Osteoblast (primary cell): ENCODE measurements at regions not wholly inside any gene's neighbourhood (a gene's known extent, or its start where the extent isn't known, plus 50 kb on each side); places are given as distances from the start of the nearest gene placed in this dataset.

Source experiments
- DNase-seq: peaks from one replicate; pipeline ENCODE4 v3.0.0; 2011; ENCODE audit warnings: low spot score, mixed read lengths; ENCODE audit not compliant: insufficient read length; ENCODE audit errors: missing footprints
- H2AFZ ChIP-seq: 2 replicates; pipeline ENCODE4 v1.6.0; 2011; ENCODE audit warnings: mild to moderate bottlenecking, low read length
- H3K27ac ChIP-seq: 2 replicates; pipeline ENCODE4 v1.5.1; 2011; ENCODE audit warnings: mild to moderate bottlenecking, low read depth, low read length, moderate library complexity
- H3K27me3 ChIP-seq: 2 replicates; pipeline ENCODE4 v1.6.0; 2012; ENCODE audit warnings: mild to moderate bottlenecking, control low read depth, inconsistent platforms, low read length, moderate library complexity; ENCODE audit not compliant: insufficient read depth
- H3K36me3 ChIP-seq: 2 replicates; pipeline ENCODE4 v1.5.1; 2011; ENCODE audit warnings: mild to moderate bottlenecking, low read length, control low read depth, moderate library complexity; ENCODE audit not compliant: insufficient read depth
- H3K4me1 ChIP-seq: 2 replicates; pipeline ENCODE4 v1.5.1; 2011; ENCODE audit warnings: mild to moderate bottlenecking, low read length, control low read depth, moderate library complexity; ENCODE audit not compliant: insufficient read depth
- H3K4me2 ChIP-seq: 2 replicates; pipeline ENCODE4 v1.6.0; 2011; ENCODE audit warnings: mild to moderate bottlenecking, low read length; ENCODE audit not compliant: insufficient read depth
- H3K4me3 ChIP-seq: fragments of 200-600 bp; sonication (generic); 3 replicates; pipeline ENCODE4 v1.5.1; 2012; ENCODE audit warnings: mild to moderate bottlenecking, low read length, inconsistent platforms; ENCODE audit not compliant: insufficient read depth
- H3K79me2 ChIP-seq: 2 replicates; pipeline ENCODE4 v1.6.0; 2012; ENCODE audit warnings: mild to moderate bottlenecking, low read length, control low read depth, inconsistent platforms; ENCODE audit not compliant: insufficient read depth
- H3K9me3 ChIP-seq: 2 replicates; pipeline ENCODE4 v1.5.1; 2011; ENCODE audit warnings: low read depth, low read length, control low read depth
- H4K20me1 ChIP-seq: 2 replicates; pipeline ENCODE4 v1.6.0; 2012; ENCODE audit warnings: mild to moderate bottlenecking, low read length, control low read depth; ENCODE audit not compliant: insufficient read depth
- TF ChIP-seq, protein P1 (sequence below): IDR thresholded peaks from 2 replicates; pipeline ENCODE4 v1.5.1; 2011; ENCODE audit warnings: mild to moderate bottlenecking, low read depth, low read length, moderate library complexity; ENCODE audit errors: extremely low read depth

DNA sequence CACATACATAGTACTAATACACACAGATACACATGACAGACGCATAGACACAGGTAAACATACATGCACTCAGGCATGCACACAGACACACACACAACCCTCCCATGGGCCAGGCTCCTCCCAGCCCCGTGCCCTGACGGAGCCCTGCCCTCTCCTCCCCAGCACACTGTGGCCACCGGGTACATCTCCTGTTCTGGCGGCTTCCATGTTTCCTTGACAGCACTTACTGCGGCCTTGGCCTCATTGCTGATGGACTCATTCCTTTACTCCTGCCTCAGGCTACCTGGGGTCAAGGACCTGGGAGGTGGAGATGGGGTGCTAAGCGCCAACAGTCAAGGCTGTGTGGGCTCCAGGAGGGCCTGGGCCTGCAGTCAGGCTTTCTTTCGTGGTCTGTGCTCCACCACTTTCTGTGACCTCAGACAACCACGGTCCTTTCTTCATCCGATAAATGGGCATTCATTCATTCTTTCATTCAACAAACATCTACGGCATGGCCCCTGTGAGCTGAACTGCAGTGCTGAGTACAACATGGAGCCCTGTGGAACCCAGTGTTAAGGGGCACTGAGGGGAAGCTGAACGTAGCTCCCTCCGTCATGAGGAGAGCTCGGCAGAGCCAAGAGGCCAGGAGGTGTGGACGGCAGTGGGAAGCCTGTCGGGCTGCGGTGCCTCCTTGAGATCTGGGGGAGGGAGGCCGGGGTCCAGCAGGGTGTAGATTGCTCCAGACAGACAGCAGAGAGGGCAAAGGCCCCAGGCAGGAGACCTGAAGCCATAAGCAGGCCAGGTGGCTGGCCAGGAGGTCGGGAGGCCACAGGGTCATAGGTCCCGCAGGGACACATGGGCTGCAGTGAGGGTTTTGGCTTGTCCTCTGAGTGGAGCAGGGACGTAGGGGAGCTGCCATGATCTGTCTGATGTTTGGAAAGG lies 190.4 kb upstream of the HDAC4 start:
- Histone ChIP-seq H3K4me1 (no peaks in the 10 kb centered on the region), H3K4me3 (no peak overlapping the region), H3K9me3 (no peaks in the 10 kb centered on the region), H2AFZ (no peak overlapping the region), H4K20me1 (no peaks in the 10 kb centered on the region), H3K27me3 (no peaks in the 10 kb centered on the region), H3K79me2 (no peaks in the 10 kb centered on the region), H3K27ac (no peak overlapping the region), H3K4me2 (no peak overlapping the region), H3K36me3 (no peaks in the 10 kb centered on the region)
- TF ChIP-seq, protein P1, sequence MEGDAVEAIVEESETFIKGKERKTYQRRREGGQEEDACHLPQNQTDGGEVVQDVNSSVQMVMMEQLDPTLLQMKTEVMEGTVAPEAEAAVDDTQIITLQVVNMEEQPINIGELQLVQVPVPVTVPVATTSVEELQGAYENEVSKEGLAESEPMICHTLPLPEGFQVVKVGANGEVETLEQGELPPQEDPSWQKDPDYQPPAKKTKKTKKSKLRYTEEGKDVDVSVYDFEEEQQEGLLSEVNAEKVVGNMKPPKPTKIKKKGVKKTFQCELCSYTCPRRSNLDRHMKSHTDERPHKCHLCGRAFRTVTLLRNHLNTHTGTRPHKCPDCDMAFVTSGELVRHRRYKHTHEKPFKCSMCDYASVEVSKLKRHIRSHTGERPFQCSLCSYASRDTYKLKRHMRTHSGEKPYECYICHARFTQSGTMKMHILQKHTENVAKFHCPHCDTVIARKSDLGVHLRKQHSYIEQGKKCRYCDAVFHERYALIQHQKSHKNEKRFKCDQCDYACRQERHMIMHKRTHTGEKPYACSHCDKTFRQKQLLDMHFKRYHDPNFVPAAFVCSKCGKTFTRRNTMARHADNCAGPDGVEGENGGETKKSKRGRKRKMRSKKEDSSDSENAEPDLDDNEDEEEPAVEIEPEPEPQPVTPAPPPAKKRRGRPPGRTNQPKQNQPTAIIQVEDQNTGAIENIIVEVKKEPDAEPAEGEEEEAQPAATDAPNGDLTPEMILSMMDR: no peak
- no peak for DNase-seq

DNA sequence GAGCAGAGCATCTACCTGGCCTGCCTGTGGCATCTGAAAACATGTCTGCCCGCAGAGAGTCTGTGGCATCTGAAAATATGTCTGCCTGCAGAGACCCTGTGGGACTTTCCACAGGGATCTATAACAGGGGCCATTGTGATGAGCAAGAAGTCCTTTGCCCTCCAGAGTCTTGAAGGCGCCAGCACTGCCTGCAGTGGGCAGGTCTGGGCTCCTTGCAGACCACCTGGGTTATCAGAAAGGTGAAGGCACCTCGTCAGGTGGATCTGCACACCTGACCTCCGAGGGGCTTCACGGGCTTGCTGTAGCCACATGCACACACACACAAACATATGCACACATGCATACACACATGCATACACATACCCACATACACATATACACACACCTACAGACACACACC lies 189.5 kb upstream of the HDAC4 start:
- H3K27me3 ChIP-seq: no peaks in the 10 kb centered on the region
- no peaks in the 10 kb centered on the region for H4K20me1 ChIP-seq
- DNase-seq: no peak
- no peaks in the 10 kb centered on the region for H3K4me1 ChIP-seq
- TF ChIP-seq, protein P1: no peak
- no peak overlapping the region for H3K4me3 ChIP-seq
- no peak overlapping the region for H3K4me2 ChIP-seq
- no peak overlapping the region for H3K27ac ChIP-seq
- no peaks in the 10 kb centered on the region for H3K9me3 ChIP-seq
- no peaks in the 10 kb centered on the region for H3K79me2 ChIP-seq
- no peaks in the 10 kb centered on the region for H3K36me3 ChIP-seq
- no peak overlapping the region for H2AFZ ChIP-seq

DNA sequence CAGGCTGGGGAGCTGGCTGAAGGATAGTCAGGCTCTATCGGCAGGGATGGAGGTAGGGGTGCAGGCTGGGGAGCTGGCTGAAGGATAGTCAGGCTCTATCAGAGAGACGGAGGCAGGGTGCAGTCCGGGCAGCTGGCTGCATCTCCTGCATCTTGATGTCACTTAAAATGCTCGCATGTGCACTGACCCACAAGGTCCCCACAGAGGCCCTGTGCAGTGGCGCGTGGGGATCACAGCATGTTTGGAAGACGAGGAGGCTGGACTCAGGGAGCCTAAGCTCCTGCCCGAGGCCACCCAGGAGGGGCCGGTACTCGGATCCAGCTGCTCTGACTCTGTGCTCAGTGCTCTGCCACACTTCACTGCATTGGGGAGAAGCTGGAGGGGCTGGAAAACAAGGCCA lies 189.0 kb upstream of the HDAC4 start:
- Histone ChIP-seq H3K79me2 (no peaks in the 10 kb centered on the region), H3K9me3 (no peaks in the 10 kb centered on the region), H3K27ac (no peak overlapping the region), H3K4me1 (no peaks in the 10 kb centered on the region), H3K4me2 (no peak overlapping the region), H3K36me3 (no peaks in the 10 kb centered on the region), H4K20me1 (no peaks in the 10 kb centered on the region), H3K4me3 (no peak overlapping the region), H3K27me3 (no peaks in the 10 kb centered on the region), H2AFZ (no peak overlapping the region)
- peak; percentile 14 for DNase-seq
- TF ChIP-seq, protein P1: no peak

DNA sequence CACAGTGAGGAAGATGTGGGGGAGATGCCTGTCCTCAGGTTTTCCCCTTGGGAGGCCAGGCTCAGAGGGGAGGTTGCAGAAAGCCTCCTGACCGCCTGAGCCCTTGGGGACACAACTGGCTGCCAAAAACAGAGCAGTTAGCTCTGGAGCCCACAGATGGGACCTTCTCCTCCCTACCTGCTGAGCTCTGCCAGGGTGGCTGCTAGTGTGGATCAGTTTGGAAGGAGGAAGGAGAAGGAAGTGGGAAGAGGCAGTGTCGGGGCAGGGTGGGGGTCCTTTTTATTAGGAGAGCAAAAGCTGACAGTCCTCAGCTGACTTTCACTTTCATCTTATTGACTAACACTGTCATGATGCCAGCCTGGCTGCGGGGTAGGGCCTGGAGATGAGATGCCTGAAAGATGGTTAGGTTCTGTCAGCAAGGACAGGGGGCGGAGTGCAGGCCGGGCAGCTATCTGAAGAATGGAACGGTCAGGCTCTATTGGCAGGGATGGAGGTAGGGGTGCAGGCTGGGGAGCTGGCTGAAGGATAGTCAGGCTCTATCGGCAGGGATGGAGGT lies 188.5 kb upstream of the HDAC4 start:
- peak; percentile 47 for DNase-seq
- no peaks in the 10 kb centered on the region for H3K9me3 ChIP-seq
- H3K79me2 ChIP-seq: no peaks in the 10 kb centered on the region

More for the DNA sequence above, 188.5 kb upstream of the HDAC4 start:
- H3K4me3 ChIP-seq: no peak overlapping the region
- no peak overlapping the region for H2AFZ ChIP-seq
- no peak overlapping the region for H3K4me2 ChIP-seq
- H4K20me1 ChIP-seq: no peaks in the 10 kb centered on the region
- H3K27ac ChIP-seq: no peak overlapping the region
- H3K4me1 ChIP-seq: no peaks in the 10 kb centered on the region
- H3K27me3 ChIP-seq: no peaks in the 10 kb centered on the region
- TF ChIP-seq, protein P1: no peak
- no peaks in the 10 kb centered on the region for H3K36me3 ChIP-seq
